ENCODE measurements at regions not wholly inside any gene's neighbourhood (a gene's known extent, or its start where the extent isn't known, plus 50 kb on each side); places are given as distances from the start of the nearest gene placed in this dataset.
A peak's percentile ranks its signal among the peaks of the same experiment; 100 is the strongest.
"Not testable (repeated sequence)": the region's sequence is repeated elsewhere in the genome, so short reads cannot be mapped to it uniquely, and the experiment has no call there.

DNA sequence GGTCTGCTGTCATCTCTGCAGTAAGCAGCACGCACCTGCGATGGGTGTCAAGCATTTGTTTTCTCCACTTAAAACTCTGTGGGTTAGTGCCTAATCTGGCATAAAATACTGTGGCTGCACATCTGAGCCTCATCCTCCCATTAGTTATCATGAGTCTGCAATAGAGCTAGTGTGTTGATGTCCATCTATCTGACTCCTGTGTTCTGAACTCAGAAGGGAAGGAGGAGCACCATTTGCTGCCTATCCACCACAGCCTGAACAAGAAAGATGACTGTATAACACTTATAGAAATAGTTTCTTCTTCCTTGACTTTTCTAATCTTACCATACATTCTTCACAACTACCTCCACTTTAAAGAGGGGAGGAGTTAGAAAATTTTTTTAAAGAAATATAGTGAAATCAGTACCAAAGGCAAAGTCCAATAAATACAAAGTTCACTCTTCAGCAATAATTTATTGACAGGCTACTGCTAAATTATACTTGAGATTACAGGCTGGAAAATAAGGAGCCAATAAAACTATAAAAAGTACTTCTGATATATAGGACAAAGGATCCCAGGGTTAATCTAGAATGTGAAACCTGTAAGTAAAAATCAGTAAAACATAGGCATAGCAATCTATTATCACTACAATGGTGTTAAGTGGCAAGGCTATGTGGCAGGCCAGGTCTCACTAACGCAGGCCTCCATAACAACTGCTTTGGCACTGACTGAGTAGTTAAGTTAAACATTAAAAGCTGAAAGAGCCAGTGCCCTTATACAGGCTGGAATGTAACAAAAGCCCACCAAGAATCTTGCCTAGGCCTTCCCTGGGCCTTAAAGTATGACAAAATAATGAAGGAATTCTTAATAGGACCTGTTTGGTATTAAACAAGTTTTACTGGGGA lies 70.2 kb downstream of the LGALS9C start:
- not testable (repeated sequence) for DNase-seq

DNA sequence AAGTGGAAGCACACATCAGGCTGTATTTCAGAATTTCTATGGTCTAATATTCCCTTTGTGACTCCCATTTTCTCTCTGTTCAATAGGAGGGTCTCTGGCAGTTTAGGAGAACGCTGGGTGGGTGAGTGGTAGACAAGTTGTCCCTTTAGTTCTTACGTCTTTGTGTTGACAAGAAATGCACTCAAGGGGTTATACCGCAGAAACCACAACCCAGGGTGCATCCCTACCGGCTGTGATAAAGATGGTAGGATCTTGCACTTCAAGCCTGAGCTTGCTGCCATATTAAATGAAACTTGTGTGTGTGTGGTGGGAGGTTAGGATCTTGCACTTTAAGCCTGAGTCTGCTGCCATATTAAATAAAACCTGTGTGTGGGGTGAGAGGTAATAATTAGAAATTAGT lies 80.5 kb downstream of the LGALS9C start:
- DNase-seq, result not testable (repeated sequence)

DNA sequence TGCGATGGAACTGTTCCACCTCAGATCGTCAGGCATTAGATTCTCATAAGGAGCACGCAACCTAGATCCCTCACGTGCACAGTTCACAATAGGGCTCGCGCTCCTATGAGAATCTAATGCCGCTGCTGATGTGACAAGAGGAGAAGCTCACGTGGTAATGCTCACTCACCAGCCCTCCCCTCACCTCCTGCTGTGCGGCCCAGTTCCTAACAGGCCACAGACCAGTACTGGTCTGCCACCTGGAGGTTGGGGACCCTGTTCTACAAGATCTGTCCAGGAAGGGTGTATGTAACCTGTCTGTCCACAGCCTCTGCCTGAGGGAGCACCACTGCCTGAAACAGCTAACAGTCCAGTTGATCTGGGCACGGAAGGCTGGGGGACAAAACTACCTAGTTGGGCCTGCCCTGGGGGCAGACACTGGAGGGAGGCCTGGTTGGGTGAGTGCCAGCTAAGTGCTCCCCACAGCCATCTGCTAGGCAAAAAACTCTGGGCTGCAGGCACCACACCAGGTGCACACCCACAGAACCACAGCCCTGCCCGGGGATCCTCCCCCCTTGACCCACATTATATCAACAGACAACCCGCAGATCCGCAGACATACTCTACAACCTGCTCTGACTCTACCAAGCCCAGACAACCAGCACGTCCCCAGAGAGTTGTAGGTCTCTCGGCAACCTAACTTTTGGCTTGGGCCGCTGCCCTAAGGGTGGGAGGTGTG lies 80.7 kb downstream of the TBC1D28 start:
- peak; percentile 31 for DNase-seq

DNA sequence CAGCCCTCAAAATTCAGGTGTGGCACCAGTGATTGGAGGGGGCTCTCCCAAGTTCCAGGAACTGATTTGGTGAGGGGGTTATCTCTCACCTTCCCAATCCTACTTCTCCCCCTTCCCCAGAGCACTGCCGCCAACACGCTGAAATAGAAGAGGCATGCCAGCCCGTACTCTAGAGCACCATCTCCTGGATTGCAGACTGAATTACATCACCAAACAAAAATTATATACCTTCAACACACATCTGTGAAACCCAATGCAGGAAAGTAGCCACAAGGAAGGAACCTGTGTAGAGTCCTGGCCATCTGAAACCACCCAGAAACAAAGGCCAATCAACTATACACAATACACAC lies 80.1 kb downstream of the TBC1D28 start:
- peak; percentile 48 for DNase-seq

DNA sequence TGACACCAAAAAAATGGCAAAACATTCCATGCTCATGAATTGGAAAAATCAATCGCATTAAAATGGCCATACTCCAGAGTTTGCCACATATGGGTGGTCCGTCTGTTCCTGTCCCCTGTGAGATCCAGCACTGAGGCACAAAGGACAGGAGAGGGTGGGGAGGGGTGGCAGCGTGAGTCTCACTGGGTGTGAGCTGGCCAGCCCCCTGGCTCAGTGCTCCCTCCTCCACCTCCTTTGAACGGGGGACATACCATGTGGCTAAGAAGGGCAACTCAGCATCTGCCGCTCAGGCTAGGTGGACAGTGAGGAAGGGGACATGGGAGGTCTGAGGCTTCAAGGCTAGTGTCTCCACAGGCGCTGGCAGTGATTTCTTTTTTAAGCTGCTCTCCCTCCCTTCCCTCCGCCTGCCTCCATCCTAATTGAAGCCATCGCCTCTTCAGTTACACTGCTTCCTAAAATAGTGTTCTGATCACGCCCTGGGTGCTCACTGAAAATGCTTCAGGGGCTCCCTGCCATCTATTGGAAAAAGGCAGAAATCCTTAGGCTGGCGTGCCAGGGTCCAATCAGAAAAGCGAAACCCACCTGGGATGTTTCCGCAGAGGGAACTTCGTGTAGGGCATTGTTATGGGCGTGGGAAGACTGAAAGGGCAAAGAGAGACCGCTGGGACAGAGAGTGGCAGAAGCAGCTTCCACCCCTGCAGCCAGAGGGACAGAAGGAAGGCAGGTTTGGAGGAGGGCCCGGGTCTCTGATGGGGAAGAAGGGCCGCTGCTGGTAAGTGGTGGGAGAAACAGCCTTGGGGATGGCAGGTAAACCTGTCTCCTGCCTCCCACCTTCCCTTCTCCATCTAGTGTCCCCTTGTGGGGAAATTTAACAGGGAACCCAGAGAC lies 75.8 kb downstream of the TBC1D28 start:
- DNase-seq, result not testable (repeated sequence)

DNA sequence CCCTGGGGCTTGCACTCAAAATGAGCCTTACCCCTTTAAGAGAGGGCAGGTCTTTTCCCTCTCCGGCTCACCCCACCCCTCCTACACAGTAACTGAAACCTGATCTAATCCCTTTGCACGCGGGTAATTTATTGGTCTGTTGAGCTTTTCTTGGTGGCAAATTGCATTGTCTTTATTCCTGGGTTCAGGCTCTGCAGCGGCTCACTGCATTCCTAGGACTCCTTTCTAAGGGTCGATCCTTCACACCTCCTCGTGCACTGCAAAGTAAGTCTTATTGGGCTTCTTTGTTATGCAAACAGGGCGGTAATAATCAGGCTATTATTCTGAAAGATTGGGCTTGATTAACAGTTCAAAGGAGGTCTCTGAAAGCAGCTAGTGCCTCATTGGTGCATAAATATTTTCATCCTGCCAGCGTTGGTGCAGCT lies 74.7 kb downstream of the TBC1D28 start:
- not testable (repeated sequence) for DNase-seq

DNA sequence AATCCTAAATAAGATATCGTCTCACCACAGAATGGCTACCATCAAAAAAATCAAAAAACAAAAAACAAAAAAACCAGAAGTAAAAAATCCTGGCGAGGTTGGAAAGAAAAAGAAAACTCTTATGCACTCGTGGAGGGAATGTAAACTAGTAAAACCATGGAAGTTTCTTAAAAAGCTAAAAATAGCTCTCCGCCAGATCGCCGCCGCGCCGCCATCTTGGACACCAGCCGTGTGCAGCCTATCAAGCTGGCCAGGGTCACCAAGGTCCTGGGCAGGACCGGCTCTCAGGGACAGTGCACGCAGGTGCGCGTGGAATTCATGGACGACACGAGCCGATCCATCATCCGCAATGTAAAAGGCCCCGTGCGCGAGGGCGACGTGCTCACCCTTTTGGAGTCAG lies 71.7 kb downstream of the TBC1D28 start:
- not testable (repeated sequence) for DNase-seq

DNA sequence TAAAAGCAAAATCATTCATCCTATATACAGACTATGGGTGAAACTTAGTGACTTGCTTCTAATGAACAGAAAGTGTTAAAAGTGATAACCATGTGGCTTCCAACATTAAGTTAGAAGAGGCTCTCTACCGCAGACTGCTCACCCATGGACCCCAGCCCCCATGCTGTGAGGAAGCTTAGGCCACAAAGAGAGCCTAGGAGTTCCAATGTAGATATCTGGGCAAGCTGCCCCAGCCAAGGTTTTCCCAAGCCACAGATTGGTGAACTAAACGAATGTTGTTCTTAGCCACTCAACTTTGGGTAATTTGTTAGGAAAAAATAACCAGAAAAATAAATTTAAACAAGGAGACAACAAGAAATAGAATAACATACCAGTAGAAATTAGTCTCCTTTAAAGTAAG lies 70.1 kb downstream of the TBC1D28 start:
- not testable (repeated sequence) for DNase-seq

Measured in CD4-positive, alpha-beta T cell treated with Interleukin-6 for 4 hours (primary cell).